ENCODE measurements at regions not wholly inside any gene's neighbourhood (a gene's known extent, or its start where the extent isn't known, plus 50 kb on each side); places are given as distances from the start of the nearest gene placed in this dataset.

DNA sequence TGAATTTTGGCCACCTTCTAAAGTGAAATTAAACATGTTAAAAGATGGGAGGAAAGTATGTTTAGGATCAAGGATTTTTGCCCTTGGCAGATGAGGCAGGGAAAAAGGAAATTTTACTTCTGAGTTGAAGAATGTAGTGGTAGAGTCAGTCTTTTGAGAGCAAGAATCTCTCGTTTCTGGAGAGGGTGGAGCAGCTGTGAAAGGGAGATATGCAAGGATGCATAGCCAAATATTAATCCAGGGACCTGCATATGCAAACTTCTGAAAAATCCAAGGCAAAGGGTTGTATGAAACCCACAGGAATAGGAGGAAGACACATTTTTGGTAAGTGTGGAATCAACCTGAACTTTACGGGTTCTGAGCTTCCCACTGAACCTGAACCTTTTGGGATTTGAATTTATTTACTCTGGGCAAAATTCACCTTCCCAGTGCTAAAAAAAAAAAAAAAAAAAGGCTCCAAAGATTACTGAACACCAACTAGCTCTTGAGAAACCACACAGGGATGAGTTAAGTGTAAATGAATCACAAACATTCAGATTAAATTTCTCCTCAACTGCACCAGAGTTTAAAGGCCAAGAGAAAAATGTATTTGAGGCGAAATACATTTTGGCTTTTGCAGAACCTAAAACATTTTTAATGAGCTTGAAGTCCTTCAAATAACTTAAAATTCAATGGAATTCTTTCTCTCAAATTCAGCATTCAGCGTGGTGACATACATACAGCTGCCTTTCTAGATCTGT is 187.1 kb upstream of the CDKN3 start:
- no peak for DNase-seq (ENCODE audit: low read depth)

DNA sequence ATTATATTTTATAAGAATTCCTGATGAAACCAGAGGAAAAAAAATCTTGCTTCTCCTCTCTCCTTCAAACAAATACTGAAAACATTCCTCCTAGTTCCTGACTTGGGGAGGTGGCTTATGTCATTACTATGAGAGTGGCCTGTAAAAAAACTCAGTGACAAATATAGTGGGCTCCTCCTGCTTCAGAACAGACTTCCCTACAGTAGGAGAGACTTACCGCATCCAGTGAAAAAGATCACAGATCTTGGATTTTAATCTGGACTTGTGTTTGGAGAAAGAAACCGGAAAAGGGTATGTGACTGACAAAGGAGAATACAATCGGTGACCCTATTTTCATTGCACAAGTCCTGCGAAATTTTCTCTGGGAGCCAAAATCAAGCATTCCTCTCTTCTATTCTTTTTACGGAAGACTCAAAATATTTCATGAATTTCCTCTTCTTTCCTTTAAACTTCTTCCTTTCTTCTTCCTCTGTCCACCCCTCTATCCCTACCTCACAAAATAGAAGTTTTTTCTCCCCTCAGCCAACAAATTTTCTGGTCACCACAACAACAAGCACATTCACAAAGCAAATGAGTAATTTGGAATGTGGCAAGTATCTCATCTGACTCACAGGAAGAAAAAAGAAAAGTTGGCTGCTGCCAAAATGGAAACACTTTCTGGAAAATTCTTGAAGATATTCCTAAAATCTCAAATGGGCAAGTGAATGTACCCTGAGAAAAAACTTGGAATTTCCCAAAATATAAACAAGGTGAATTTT is 185.1 kb upstream of the CDKN3 start:
- DNase-seq (ENCODE audit: low read depth): no peak

DNA sequence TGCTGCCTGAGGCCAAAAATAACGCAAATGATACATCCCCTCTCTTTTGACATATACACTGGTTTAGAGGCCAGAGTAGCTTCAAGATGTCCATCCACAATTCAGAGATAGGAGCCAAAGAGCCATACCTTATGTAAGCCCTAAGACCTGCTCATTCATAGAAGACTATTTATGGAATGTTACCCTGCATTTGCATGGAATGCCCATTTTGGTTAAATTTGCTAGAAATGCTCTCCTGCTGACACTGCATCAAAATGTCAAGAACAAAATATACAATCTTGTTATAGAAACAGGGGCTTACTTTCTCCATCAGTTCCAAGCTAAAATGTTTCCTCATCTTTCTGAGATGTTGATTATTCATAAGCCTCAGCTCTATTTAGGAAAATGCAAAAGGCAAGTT is 183.3 kb upstream of the CDKN3 start:
- DNase-seq (ENCODE audit: low read depth): no peak

DNA sequence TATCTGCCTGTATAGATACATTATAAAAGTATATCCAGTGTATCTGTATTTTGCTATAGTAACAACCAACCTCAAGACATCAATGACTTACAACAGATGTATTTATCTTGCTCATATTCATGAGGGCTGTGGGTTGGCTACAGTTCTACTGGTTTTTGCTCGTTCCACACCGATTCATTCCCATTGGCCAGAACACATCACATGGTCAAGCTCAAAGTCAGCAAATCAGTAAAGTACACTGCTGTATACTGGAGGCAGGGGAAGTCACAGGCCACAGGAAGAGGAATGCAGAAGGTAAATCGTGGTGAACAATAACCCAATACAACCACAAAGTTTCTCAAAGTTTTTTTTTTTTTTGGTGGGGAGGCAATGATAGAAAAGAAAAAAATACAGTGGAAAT is 180.0 kb upstream of the CDKN3 start:
- DNase-seq (ENCODE audit: low read depth): no peak

DNA sequence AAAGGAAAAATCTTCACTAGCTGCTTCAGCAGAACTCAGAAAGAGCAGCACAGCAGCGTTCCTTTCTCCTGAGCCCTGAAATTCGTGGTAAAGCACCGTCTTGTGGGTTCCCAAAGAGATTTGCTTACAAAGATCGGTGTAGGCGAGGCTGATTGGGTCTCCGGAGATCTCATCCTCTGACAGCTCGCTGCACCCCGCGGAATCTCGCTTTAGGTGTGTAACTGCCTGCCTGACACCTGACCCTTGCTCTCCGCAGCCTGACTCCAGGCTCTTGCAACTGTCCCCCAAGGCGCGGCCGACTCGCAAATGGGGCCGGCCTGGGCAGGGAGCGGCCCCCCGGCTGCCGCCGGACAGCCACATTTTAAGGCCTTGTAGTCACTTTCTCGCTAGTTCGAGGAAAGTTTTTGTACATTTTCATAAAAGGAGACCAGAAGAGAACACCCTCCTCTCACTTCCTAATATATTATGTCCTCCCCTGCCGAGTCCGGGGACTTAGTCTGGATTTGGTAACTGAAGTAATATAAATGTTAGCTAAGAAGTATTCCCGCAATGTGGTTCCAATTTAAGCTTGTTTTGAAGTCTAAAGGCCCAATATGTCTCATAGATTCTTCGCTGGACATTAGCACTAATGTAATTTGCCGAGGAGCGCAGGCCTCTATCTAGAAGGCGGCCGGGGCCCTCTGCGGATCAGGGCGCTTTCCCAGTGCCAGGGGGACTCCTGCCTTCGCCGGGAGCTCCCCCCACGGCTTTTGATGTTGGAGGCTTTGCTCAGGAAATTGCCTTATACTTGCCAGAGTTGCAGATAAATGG is 177.3 kb upstream of the CDKN3 start:
- DNase-seq (ENCODE audit: low read depth): no peak

GRCh38 chr14:54220071-54220703 is 176.6 kb upstream of the CDKN3 start:
- no peak for DNase-seq (ENCODE audit: low read depth)

GRCh38 chr14:54220704-54221431 is 175.9 kb upstream of the CDKN3 start:
- no peak for DNase-seq (ENCODE audit: low read depth)

GRCh38 chr14:54221432-54221803 is 175.4 kb upstream of the CDKN3 start:
- no peak for DNase-seq (ENCODE audit: low read depth)

- DNase-seq (ENCODE audit: low read depth): no peak
Measured at GRCh38 chr14:54221971-54222370, 174.8 kb upstream of the CDKN3 start.

DNA sequence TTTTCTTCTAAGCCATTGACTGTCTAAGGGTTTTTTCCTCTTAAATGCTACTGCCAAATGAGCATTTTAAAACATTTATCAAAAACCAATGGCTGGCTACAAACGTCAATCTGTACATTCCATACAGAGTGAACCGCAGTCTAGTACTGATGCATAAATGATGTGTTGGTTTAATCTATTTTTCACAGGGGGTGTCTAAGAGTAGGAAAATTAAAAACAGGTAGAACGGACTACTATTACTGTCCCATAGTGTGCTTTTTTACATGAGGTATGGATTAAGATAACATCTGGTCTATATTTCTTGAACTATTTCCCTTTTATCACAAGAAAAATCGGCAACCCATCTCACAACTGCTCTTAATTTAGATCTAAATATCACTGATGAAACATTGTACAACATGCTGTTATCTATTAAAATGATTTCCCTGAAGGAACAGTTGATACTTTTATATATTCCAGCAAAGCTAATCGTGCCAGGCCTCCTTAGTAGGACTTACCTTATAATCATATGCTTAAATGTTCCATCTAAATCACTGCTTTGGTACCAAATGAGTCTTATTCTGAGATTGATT is 172.9 kb upstream of the CDKN3 start:
- DNase-seq (ENCODE audit: low read depth): no peak

DNA sequence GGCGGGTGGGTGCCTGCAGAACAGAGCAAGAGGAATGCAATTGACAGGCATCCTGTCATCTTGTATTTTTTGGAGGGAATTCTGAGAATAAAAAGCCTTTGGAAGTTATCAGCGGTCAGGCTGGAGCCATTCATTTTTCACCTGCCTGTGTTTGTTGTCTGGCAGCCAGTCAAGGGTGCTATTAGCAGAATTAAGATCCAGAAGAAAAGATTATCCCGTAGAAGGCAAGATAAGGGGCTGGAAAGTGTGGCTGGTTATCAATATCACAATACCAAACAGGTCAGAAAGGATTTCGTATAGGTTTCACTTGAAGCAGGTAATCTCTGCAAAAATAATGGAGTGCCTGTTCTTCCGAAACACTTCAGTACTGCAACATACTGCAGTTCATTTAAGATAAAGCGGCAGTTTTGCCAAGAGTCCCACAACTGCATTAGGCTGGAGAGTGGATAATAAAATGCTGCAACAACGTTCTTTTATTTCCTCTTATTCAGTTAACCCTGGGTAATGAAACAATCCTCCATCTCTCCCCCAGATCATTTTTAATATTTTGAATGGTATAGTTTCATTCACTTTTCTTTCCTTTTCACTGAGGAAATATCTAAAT is 171.2 kb upstream of the CDKN3 start:
- no peak for DNase-seq (ENCODE audit: low read depth)

- DNase-seq (ENCODE audit: low read depth): no peak
Measured at GRCh38 chr14:54226103-54226502, 170.7 kb upstream of the CDKN3 start.

- DNase-seq (ENCODE audit: low read depth): no peak
Measured at GRCh38 chr14:54226558-54226957, 170.2 kb upstream of the CDKN3 start.

GRCh38 chr14:54229136-54229535 is 167.7 kb upstream of the CDKN3 start:
- DNase-seq (ENCODE audit: low read depth): no peak

DNA sequence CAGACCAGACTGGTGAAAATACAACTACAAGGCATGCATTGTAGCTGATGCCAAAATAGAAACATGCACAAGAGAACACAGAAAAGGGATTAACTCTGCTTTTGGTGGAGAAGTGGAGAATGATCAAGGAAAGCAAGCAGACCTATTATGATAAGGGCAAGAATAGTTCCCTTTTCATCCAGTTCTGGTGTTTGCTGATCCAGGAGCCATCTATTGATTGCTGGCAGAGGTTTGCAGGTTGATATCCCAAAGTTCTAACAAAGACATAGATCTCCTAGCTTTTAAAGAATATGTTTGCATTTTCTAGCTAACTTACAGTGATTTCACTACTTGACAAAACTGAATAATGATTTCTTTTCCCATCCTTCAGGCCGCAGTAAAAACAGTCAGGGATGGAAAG is 166.2 kb upstream of the CDKN3 start:
- DNase-seq (ENCODE audit: low read depth): no peak

DNA sequence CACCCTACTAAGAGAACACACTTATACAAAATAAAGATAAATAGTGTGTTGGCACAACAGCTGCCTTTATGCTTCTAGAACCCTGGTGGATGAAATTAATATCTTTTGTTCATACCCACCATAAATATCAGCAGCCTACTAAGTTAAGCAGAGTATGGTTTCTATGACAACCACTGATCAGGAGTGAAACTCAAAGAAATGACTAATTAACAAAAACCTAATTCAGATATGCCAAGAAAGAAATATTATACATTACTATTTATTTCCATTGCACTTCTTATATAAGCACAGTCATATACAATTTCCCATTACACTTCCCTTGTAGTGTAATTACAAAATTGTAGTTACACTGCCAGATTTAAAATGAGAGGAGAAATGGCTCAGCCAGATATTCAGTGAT is 164.1 kb upstream of the CDKN3 start:
- no peak for DNase-seq (ENCODE audit: low read depth)

- no peak for DNase-seq (ENCODE audit: low read depth)
Measured at GRCh38 chr14:54241517-54241916, 155.3 kb upstream of the CDKN3 start.

GRCh38 chr14:54251356-54251755 is 145.5 kb upstream of the CDKN3 start:
- no peak for DNase-seq (ENCODE audit: low read depth)

DNA sequence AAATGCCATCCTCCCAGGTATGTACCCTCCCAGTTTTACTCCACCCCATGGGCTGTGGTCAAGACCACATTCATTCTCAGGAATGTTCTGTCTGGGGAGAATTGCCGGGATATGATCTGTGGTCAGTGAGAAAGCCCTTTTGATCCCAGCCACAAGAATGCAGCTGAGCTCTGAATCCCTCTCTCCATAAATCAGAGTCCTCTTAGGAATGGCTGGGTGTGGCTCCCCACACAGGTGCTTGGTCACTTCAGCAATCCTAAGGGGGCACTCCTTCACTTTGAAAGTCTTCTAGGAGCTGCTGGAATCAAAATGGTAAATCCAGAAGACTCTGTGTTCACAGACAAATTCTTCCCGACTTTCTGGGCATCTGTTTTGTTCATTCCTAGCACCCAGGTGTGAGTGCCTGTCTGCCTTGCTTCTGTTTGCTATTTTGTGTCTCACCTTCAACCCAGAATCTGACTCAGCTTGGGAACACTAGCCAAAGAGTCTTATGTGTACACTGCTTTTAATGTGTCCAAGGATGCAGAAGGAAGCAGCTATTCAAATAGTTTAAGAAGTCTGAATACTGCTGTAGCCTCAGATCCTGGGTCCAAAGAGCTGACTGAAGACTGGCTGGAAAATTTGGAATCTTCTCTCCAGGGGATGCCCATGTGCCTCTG is 144.6 kb upstream of the CDKN3 start:
- no peak for DNase-seq (ENCODE audit: low read depth)

- no peak for DNase-seq (ENCODE audit: low read depth)
Measured at GRCh38 chr14:54253195-54253947, 143.4 kb upstream of the CDKN3 start.
